Trophoblast cell (in vitro differentiated cells and primary cell): ENCODE measurements at regions not wholly inside any gene's neighbourhood (a gene's known extent, or its start where the extent isn't known, plus 50 kb on each side); places are given as distances from the start of the nearest gene placed in this dataset.

Experiments used
- DNase-seq, 2 donors: peaks; one replicate each; pipeline ENCODE4 v3.0.0-alpha.2; 2016
- H2AFZ ChIP-seq: 2 replicates; pipeline ENCODE4 v1.6.1; 2013; ENCODE audit warnings: low read length, moderate library complexity, mild to moderate bottlenecking; ENCODE audit not compliant: insufficient read depth, poor library complexity
- H2AK5ac ChIP-seq: 2 replicates; pipeline ENCODE4 v1.6.1; 2013; ENCODE audit warnings: mild to moderate bottlenecking, low read length
- H2BK120ac ChIP-seq: 2 replicates; pipeline ENCODE4 v1.6.1; 2013; ENCODE audit warnings: low read length, mild to moderate bottlenecking, moderate library complexity; ENCODE audit not compliant: insufficient read depth, poor library complexity
- H2BK12ac ChIP-seq: 2 replicates; pipeline ENCODE4 v1.6.1; 2013; ENCODE audit warnings: mild to moderate bottlenecking, low read length, moderate library complexity
- H2BK5ac ChIP-seq: 2 replicates; pipeline ENCODE4 v1.6.1; 2013; ENCODE audit warnings: low read length, low read depth, moderate library complexity, mild to moderate bottlenecking; ENCODE audit not compliant: poor library complexity
- H3K14ac ChIP-seq: 2 replicates; pipeline ENCODE4 v1.6.1; 2013; ENCODE audit warnings: mild to moderate bottlenecking, low read length
- H3K18ac ChIP-seq: 2 replicates; pipeline ENCODE4 v1.6.1; 2013; ENCODE audit warnings: mild to moderate bottlenecking, low read length
- H3K23ac ChIP-seq: 2 replicates; pipeline ENCODE4 v1.6.1; 2013; ENCODE audit warnings: low read length
- H3K27ac ChIP-seq: 2 replicates; pipeline ENCODE4 v1.5.1; 2013; ENCODE audit warnings: low read depth, mild to moderate bottlenecking, inconsistent platforms, low read length, moderate library complexity
- H3K27me3 ChIP-seq: 2 replicates; pipeline ENCODE4 v1.6.1; 2013; ENCODE audit warnings: inconsistent platforms, mild to moderate bottlenecking, low read length, moderate library complexity; ENCODE audit not compliant: insufficient read depth
- H3K36me3 ChIP-seq, 2 experiments: 1 replicate in 1 of 2; 2 replicates in 1 of 2; pipeline ENCODE4 v1.6.1; 2013; ENCODE audit warnings: low read length in 2 of 2, mild to moderate bottlenecking in 2 of 2, moderate library complexity in 1 of 2; ENCODE audit not compliant: insufficient read depth in 2 of 2, control insufficient read depth in 1 of 2
- H3K4ac ChIP-seq: 2 replicates; pipeline ENCODE4 v1.6.1; 2013; ENCODE audit warnings: low read depth, mild to moderate bottlenecking, low read length, moderate library complexity
- H3K4me1 ChIP-seq, 2 experiments: 1 replicate in 1 of 2; 2 replicates in 1 of 2; pipeline ENCODE4 v1.6.1; 2013; ENCODE audit warnings: low read length in 2 of 2, mild to moderate bottlenecking in 2 of 2, moderate library complexity in 1 of 2; ENCODE audit not compliant: insufficient read depth in 2 of 2, control insufficient read depth in 1 of 2
- H3K4me2 ChIP-seq: 2 replicates; pipeline ENCODE4 v1.6.1; 2013; ENCODE audit warnings: inconsistent platforms, mild to moderate bottlenecking, low read length, moderate library complexity
- H3K4me3 ChIP-seq: 2 replicates; pipeline ENCODE4 v1.5.1; 2013; ENCODE audit warnings: mild to moderate bottlenecking, low read depth, low read length, inconsistent platforms
- H3K79me1 ChIP-seq: one replicate; pipeline ENCODE4 v1.6.1; 2013; ENCODE audit warnings: low read length
- H3K79me2 ChIP-seq: 2 replicates; pipeline ENCODE4 v1.6.1; 2013; ENCODE audit warnings: low read length, mild to moderate bottlenecking; ENCODE audit not compliant: control insufficient read depth, insufficient read depth, poor library complexity
- H3K9ac ChIP-seq: 2 replicates; pipeline ENCODE4 v1.6.1; 2013; ENCODE audit warnings: mild to moderate bottlenecking, low read length
- H3K9me3 ChIP-seq: 2 replicates; pipeline ENCODE4 v1.6.1; 2013; ENCODE audit warnings: low read depth, mild to moderate bottlenecking, control low read depth, inconsistent platforms, low read length; ENCODE audit not compliant: insufficient read depth
- H4K12ac ChIP-seq: 2 replicates; pipeline ENCODE4 v1.6.1; 2013; ENCODE audit warnings: low read depth, mild to moderate bottlenecking, low read length, moderate library complexity
- H4K8ac ChIP-seq: 2 replicates; pipeline ENCODE4 v1.6.1; 2013; ENCODE audit warnings: low read depth, mild to moderate bottlenecking, low read length, moderate library complexity
- H4K91ac ChIP-seq: one replicate; pipeline ENCODE4 v1.6.1; 2013; ENCODE audit warnings: low read depth, mild to moderate bottlenecking, low read length, moderate library complexity
- WGBS: extraction: QIAGEN DNeasy Blood & Tissue Kit; methylation state at CpG from one replicate; pipeline ENCODE4 v1.1.7; 2013; ENCODE audit warnings: missing lambda C conversion rate; ENCODE audit not compliant: insufficient read length, insufficient coverage; ENCODE audit errors: extremely low coverage; 5-methylcytosine and 5-hydroxymethylcytosine counted together

GRCh38 chr15:35307026-35307425 lies 221.9 kb upstream of the NANOGP8 start:
- no peaks in the 10 kb centered on the region for H3K36me3 ChIP-seq
- no peak for DNase-seq
- H3K4me1 ChIP-seq = peaks cover 2% of the 10 kb centered on the region in 2 experiments
- no peak overlapping the region for H3K9ac ChIP-seq
- no peak overlapping the region for H3K4me2 ChIP-seq
- H3K79me2 ChIP-seq = peaks cover 2% of the 10 kb centered on the region
- peaks cover 10% of the 10 kb centered on the region for H3K79me1 ChIP-seq
- H3K4ac ChIP-seq = peak overlapping the region; percentile 98
- peak overlapping the region; percentile 100 for H2BK5ac ChIP-seq
- no peaks in the 10 kb centered on the region for H3K9me3 ChIP-seq
- peak overlapping the region; percentile 87 for H4K12ac ChIP-seq
- no peak overlapping the region for H3K4me3 ChIP-seq
- H4K91ac ChIP-seq = peak overlapping the region; percentile 99
- no peaks in the 10 kb centered on the region for H3K27me3 ChIP-seq
- peak overlapping the region; percentile 95 for H4K8ac ChIP-seq
- no CpG with 5 or more reads among the region's 1 CpG for WGBS
- no peak overlapping the region for H3K23ac ChIP-seq
- peak overlapping the region; percentile 98 for H3K14ac ChIP-seq
- H2AFZ ChIP-seq = peak overlapping the region; percentile 71
- H2AK5ac ChIP-seq = peak overlapping the region; percentile 100
- H3K18ac ChIP-seq = peak overlapping the region; percentile 97
- peak overlapping the region; percentile 97 for H3K27ac ChIP-seq
- peak overlapping the region; percentile 100 for H2BK120ac ChIP-seq
- peak overlapping the region; percentile 99 for H2BK12ac ChIP-seq

GRCh38 chr15:35306361-35306981 lies 221.4 kb upstream of the NANOGP8 start:
- H2AFZ ChIP-seq = no peak overlapping the region
- peaks cover 10% of the 10 kb centered on the region for H3K79me1 ChIP-seq
- H3K4me1 ChIP-seq = peaks cover 2% of the 10 kb centered on the region in 2 experiments
- no CpG with 5 or more reads among the region's 4 CpGs for WGBS
- no peak overlapping the region for H3K9ac ChIP-seq
- peak overlapping the region; percentile 9 for H2BK120ac ChIP-seq
- no peak overlapping the region for H3K4me2 ChIP-seq
- no peaks in the 10 kb centered on the region for H3K9me3 ChIP-seq
- no peak overlapping the region for H3K4me3 ChIP-seq
- H4K91ac ChIP-seq = peak overlapping the region; percentile 99
- H2BK12ac ChIP-seq = no peak overlapping the region
- H3K36me3 ChIP-seq = no peaks in the 10 kb centered on the region
- H3K27me3 ChIP-seq = no peaks in the 10 kb centered on the region
- H3K79me2 ChIP-seq = peaks cover 2% of the 10 kb centered on the region
- no peak overlapping the region for H3K4ac ChIP-seq
- no peak overlapping the region for H2AK5ac ChIP-seq
- H2BK5ac ChIP-seq = peak overlapping the region; percentile 19
- H3K14ac ChIP-seq = no peak overlapping the region
- DNase-seq = peak; percentile 35 to 44
- H4K8ac ChIP-seq = no peak overlapping the region
- peak overlapping the region; percentile 97 for H3K27ac ChIP-seq
- no peak overlapping the region for H3K18ac ChIP-seq
- no peak overlapping the region for H3K23ac ChIP-seq
- no peak overlapping the region for H4K12ac ChIP-seq

GRCh38 chr15:35305946-35306345 lies 220.9 kb upstream of the NANOGP8 start:
- no peaks in the 10 kb centered on the region for H3K36me3 ChIP-seq
- H3K27ac ChIP-seq = peak overlapping the region; percentile 97
- no peak overlapping the region for H2AK5ac ChIP-seq
- peaks cover 10% of the 10 kb centered on the region for H3K79me1 ChIP-seq
- no peak overlapping the region for H2BK120ac ChIP-seq
- H3K23ac ChIP-seq = no peak overlapping the region
- peaks cover 2% of the 10 kb centered on the region for H3K79me2 ChIP-seq
- H4K12ac ChIP-seq = no peak overlapping the region
- H3K4ac ChIP-seq = no peak overlapping the region
- no peak overlapping the region for H2BK12ac ChIP-seq
- H3K18ac ChIP-seq = no peak overlapping the region
- peaks cover 2% of the 10 kb centered on the region in 2 experiments for H3K4me1 ChIP-seq
- DNase-seq = peak; percentile 25 to 63
- no peak overlapping the region for H3K4me3 ChIP-seq
- no peak overlapping the region for H3K14ac ChIP-seq
- H3K4me2 ChIP-seq = no peak overlapping the region
- H3K9ac ChIP-seq = no peak overlapping the region
- no peak overlapping the region for H4K91ac ChIP-seq
- H3K27me3 ChIP-seq = no peaks in the 10 kb centered on the region
- no peak overlapping the region for H4K8ac ChIP-seq
- H2BK5ac ChIP-seq = no peak overlapping the region
- no peak overlapping the region for H2AFZ ChIP-seq
- H3K9me3 ChIP-seq = no peaks in the 10 kb centered on the region

DNA sequence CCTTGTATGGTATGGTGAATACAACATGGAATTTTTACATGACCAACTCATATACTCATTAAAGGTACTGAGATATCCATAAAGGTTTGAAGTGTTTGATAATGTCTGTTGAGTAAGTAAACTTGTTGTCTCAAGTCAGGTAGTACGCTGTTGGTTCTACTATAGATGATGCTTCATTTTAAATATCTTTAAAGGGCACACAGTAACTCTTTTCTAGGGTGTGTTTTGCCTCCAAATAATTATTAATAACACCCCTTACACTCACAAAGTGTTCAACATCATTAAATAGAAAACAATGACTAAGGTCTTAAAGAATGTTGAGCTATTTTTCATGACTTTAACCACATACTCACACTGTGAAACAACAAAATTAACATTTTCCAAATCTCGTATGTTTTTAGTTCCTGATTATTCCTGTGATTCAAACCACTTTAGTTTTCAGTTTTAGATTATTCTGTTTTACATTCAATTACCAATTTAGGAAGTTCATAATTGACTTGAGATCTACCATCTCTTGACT lies 220.0 kb upstream of the NANOGP8 start:
- no CpG with 5 or more reads among the region's 2 CpGs for WGBS
- peaks cover 2% of the 10 kb centered on the region in 2 experiments for H3K4me1 ChIP-seq

More for the DNA sequence above, 220.0 kb upstream of the NANOGP8 start:
- Histone ChIP-seq H3K9me3 (no peaks in the 10 kb centered on the region), H3K18ac (no peak overlapping the region), H3K79me2 (peaks cover 2% of the 10 kb centered on the region), H2BK120ac (no peak overlapping the region), H3K36me3 (no peaks in the 10 kb centered on the region), H3K23ac (no peak overlapping the region), H4K8ac (no peak overlapping the region), H3K4ac (no peak overlapping the region), H2BK5ac (no peak overlapping the region), H2AFZ (no peak overlapping the region), H4K91ac (no peak overlapping the region), H3K27me3 (no peaks in the 10 kb centered on the region), H2BK12ac (no peak overlapping the region), H3K9ac (no peak overlapping the region), H3K4me2 (no peak overlapping the region), H3K27ac (peak overlapping the region; percentile 14), H4K12ac (no peak overlapping the region), H2AK5ac (no peak overlapping the region), H3K14ac (no peak overlapping the region), H3K79me1 (peaks cover 8% of the 10 kb centered on the region), H3K4me3 (no peak overlapping the region)
- DNase-seq = no peak
